ENCODE measurements at regions not wholly inside any gene's neighbourhood (a gene's known extent, or its start where the extent isn't known, plus 50 kb on each side); places are given as distances from the start of the nearest gene placed in this dataset.

- WGBS, 5 donors = 89 to 97% (median 94%) methylated on average over 5 of the region's 5 CpGs
- Histone ChIP-seq H3K36me3 (no peaks in the 10 kb centered on the region), H3K9me3 (peaks cover 0 to 3% (median 0%) of the 10 kb centered on the region in 4 donors), H3K27ac (no peak overlapping the region), H3K4me1 (peaks cover 0 to 7% (median 3%) of the 10 kb centered on the region in 4 donors), H3K27me3 (no peaks in the 10 kb centered on the region), H3K4me3 (no peak overlapping the region)
- intact Hi-C loops (cut with DNase I; ENCODE audit: low total_unique reads) = no loop called here
- TF ChIP-seq CTCF (IDR thresholded peaks at IDR 0.05) (no peak), POLR2AphosphoS5 (IDR thresholded peaks at IDR 0.05) (no peak), POLR2A (IDR thresholded peaks at IDR 0.05) (no peak), EP300 (IDR thresholded peaks at IDR 0.05) (no peak)
- DNase-seq = no peak
These were observed 107.9 kb upstream of the BCL2L14 start for GRCh38 chr12:11962860-11963259.

DNA sequence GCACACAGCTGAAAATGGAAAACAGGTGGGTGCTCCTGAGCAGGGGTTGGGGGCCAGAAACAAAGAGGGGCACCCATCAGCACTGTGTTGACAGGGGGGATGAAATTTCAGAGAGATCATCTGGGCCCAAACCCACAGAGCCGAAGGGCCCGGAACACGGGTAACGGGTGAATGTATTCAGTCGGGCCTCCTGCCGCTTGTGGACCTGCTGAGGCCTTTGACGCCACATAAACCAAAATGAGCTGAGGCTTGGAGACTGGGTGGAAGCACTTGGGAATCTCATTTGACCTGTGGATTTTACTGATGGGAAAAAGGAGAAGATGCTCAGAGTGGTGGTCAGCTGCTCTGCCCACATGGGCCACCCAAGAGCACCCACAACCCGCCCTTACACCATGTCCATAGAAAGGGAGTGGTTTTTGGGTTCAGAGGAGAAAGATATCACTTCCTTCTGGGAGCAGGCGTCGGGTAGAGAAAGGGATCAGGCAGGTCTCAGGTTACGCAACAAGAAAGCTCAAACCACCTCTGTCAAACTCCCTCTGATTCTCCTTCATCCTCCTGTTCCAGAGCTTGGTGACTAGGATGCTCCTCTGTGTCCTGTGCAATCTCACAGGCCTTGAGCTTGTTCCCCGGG lies 106.8 kb upstream of the BCL2L14 start:
- 80 to 91% (median 88%) methylated on average over 12 of the region's 12 CpGs for WGBS, 5 donors
- H3K27ac ChIP-seq = no peak overlapping the region
- H3K9me3 ChIP-seq = peaks cover 0 to 3% (median 0%) of the 10 kb centered on the region in 4 donors
- intact Hi-C loops (cut with DNase I; ENCODE audit: low total_unique reads) = no loop called here
- TF ChIP-seq POLR2AphosphoS5 (IDR thresholded peaks at IDR 0.05) (no peak), EP300 (IDR thresholded peaks at IDR 0.05) (no peak), CTCF (IDR thresholded peaks at IDR 0.05) (no peak), POLR2A (IDR thresholded peaks at IDR 0.05) (no peak)
- no peaks in the 10 kb centered on the region for H3K27me3 ChIP-seq
- no peaks in the 10 kb centered on the region for H3K36me3 ChIP-seq
- H3K4me1 ChIP-seq = peaks cover 0 to 5% (median 1%) of the 10 kb centered on the region in 4 donors
- no peak overlapping the region for H3K4me3 ChIP-seq
- no peak for DNase-seq

DNA sequence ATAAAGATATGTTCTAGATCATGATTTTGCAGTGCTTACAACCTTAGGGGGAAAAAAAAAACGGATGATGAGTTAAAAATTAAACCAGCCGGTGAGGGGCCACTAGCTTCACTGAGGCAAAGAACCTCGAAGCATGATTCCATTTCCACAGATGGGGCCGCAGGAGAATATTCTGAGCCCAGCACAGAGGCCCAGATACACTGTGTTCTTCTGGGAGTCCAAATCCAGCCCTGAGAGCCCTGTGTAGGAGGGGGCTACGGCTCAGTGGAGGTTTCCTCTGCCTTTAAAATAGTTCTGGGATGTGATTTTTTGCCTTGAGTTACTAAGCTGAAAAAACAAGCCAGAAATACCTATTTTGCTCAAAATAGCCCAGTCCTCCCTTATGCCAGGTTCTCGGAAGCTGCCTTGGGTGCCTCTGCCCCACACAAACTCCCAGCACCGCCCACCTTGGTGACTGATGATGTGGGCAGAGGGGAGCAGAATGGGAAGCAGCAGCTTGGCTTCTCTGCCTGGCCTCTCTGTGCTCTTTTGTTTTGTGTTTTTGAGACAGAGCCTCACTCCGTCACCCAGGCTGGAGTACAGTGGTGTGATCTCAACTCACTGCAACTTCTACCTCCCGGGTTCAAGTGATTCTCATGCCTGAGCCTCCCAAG lies 105.4 kb upstream of the BCL2L14 start:
- Histone ChIP-seq H3K27me3 (no peaks in the 10 kb centered on the region), H3K4me3 (no peak overlapping the region), H3K9me3 (peaks cover 0 to 3% (median 0%) of the 10 kb centered on the region in 4 donors), H3K27ac (no peak overlapping the region), H3K36me3 (no peaks in the 10 kb centered on the region), H3K4me1 (no peaks in the 10 kb centered on the region)
- no peak for TF ChIP-seq POLR2AphosphoS5 (IDR thresholded peaks at IDR 0.05)
- no peak for TF ChIP-seq EP300 (IDR thresholded peaks at IDR 0.05)
- no peak for TF ChIP-seq POLR2A (IDR thresholded peaks at IDR 0.05)
- no peak for TF ChIP-seq CTCF (IDR thresholded peaks at IDR 0.05)
- intact Hi-C loops (cut with DNase I; ENCODE audit: low total_unique reads) = no loop called here
- DNase-seq = no peak
- WGBS, 5 donors = 84 to 95% (median 87%) methylated on average over 9 of the region's 9 CpGs

DNA sequence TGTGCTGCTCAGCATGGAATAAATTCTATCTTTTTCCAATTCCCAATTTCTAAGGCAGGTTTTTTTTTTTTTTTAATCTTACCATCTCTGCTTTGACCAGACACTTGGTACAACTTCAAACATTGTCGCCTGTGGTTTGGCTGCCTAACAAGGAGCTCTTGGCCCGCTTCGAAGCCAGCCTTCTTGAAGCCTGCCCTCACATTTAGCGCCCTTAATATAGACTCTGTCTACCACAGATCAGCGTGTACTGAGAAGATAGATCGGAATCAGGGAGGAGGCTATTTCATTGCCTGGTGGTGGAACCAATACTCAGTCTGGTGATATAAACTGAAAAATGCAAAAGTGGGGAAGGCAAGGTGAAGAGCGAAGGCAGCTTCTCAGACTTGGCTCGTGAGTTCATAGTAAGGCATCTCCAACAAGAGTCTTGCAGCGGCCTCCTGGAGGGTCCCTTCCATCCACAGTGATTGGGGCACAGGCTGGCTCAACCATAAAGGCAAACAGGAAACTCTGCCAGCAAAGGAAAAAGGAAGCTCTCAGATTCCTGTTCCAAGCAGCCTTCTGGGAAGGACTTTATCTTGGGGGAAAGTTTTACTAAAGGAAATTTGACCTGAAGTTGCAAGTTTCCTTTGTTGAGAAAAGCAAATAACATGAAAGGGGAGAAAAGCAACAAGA lies 103.2 kb upstream of the BCL2L14 start:
- no peak overlapping the region for H3K4me3 ChIP-seq
- H3K4me1 ChIP-seq = no peaks in the 10 kb centered on the region
- intact Hi-C loops (cut with DNase I; ENCODE audit: low total_unique reads) = no loop called here
- no peaks in the 10 kb centered on the region for H3K27me3 ChIP-seq
- H3K9me3 ChIP-seq = peaks cover 0 to 3% (median 0%) of the 10 kb centered on the region in 4 donors
- no peak for TF ChIP-seq CTCF (IDR thresholded peaks at IDR 0.05)
- TF ChIP-seq POLR2AphosphoS5 (IDR thresholded peaks at IDR 0.05) = no peak
- TF ChIP-seq POLR2A (IDR thresholded peaks at IDR 0.05) = no peak
- TF ChIP-seq EP300 (IDR thresholded peaks at IDR 0.05) = no peak
- no peaks in the 10 kb centered on the region for H3K36me3 ChIP-seq
- peak overlapping the region in 1 of 5 donors; percentile 30 for H3K27ac ChIP-seq
- DNase-seq = no peak
- WGBS, 5 donors = 86 to 95% (median 88%) methylated on average over 9 of the region's 9 CpGs

Measured in stomach (tissue), 8 donors.